GM21825 (cell line): ENCODE measurements at regions not wholly inside any gene's neighbourhood (a gene's known extent, or its start where the extent isn't known, plus 50 kb on each side); places are given as distances from the start of the nearest gene placed in this dataset.

Experiments
- ATAC-seq: cut with Tn5 transposase; IDR thresholded peaks from one replicate; pipeline ENCODE4 v1.9.1; 2021; ENCODE audit warnings: mild to moderate bottlenecking, moderate library complexity; ENCODE audit not compliant: unreplicated experiment

- ATAC-seq, result no peak
These were observed 62.7 kb upstream of the BRINP3 start for GRCh38 chr1:190540366-190540765.

- no peak for ATAC-seq
These were observed 74.0 kb upstream of the BRINP3 start for GRCh38 chr1:190551638-190552037.

GRCh38 chr1:190560161-190560681, 82.6 kb upstream of the BRINP3 start:
- no peak for ATAC-seq

GRCh38 chr1:190563230-190563629, 85.6 kb upstream of the BRINP3 start:
- ATAC-seq, result no peak

GRCh38 chr1:190564117-190564516, 86.5 kb upstream of the BRINP3 start:
- no peak for ATAC-seq

- no peak for ATAC-seq
These were observed 100.4 kb upstream of the BRINP3 start for GRCh38 chr1:190578017-190578416.

GRCh38 chr1:190578526-190578925, 100.9 kb upstream of the BRINP3 start:
- no peak for ATAC-seq

- no peak for ATAC-seq
These were observed 102.0 kb upstream of the BRINP3 start for GRCh38 chr1:190579552-190580193.

- ATAC-seq, result no peak
These were observed 106.2 kb upstream of the BRINP3 start for GRCh38 chr1:190583862-190584261.

- no peak for ATAC-seq
These were observed 110.8 kb upstream of the BRINP3 start for GRCh38 chr1:190588424-190588823.

GRCh38 chr1:190595438-190595837, 117.8 kb upstream of the BRINP3 start:
- ATAC-seq, result no peak

- ATAC-seq, result no peak
These were observed 119.6 kb upstream of the BRINP3 start for GRCh38 chr1:190597294-190597693.

- no peak for ATAC-seq
These were observed 122.0 kb upstream of the BRINP3 start for GRCh38 chr1:190599670-190600069.

GRCh38 chr1:190602325-190602724, 124.7 kb upstream of the BRINP3 start:
- no peak for ATAC-seq

- no peak for ATAC-seq
These were observed 130.6 kb upstream of the BRINP3 start for GRCh38 chr1:190608282-190608681.

- no peak for ATAC-seq
These were observed 138.2 kb upstream of the BRINP3 start for GRCh38 chr1:190615818-190616217.

- no peak for ATAC-seq
These were observed 138.6 kb upstream of the BRINP3 start for GRCh38 chr1:190616235-190616634.

GRCh38 chr1:190619724-190620123, 142.1 kb upstream of the BRINP3 start:
- no peak for ATAC-seq

- ATAC-seq, result no peak
These were observed 155.8 kb upstream of the BRINP3 start for GRCh38 chr1:190633488-190633887.

- no peak for ATAC-seq
These were observed 156.5 kb upstream of the BRINP3 start for GRCh38 chr1:190634134-190634533.

- no peak for ATAC-seq
These were observed 171.9 kb upstream of the BRINP3 start for GRCh38 chr1:190649553-190649952.

GRCh38 chr1:190658907-190659306, 181.2 kb upstream of the BRINP3 start:
- ATAC-seq, result no peak

- no peak for ATAC-seq
These were observed 186.3 kb upstream of the BRINP3 start for GRCh38 chr1:190663962-190664361.
